Osteoblast (primary cell): ENCODE measurements at regions not wholly inside any gene's neighbourhood (a gene's known extent, or its start where the extent isn't known, plus 50 kb on each side); places are given as distances from the start of the nearest gene placed in this dataset.

ENCODE experiments used
- DNase-seq: peaks from one replicate; pipeline ENCODE4 v3.0.0; 2011; ENCODE audit warnings: low spot score, mixed read lengths; ENCODE audit not compliant: insufficient read length; ENCODE audit errors: missing footprints
- H2AFZ ChIP-seq: 2 replicates; pipeline ENCODE4 v1.6.0; 2011; ENCODE audit warnings: mild to moderate bottlenecking, low read length
- H3K27ac ChIP-seq: 2 replicates; pipeline ENCODE4 v1.5.1; 2011; ENCODE audit warnings: mild to moderate bottlenecking, low read depth, low read length, moderate library complexity
- H3K27me3 ChIP-seq: 2 replicates; pipeline ENCODE4 v1.6.0; 2012; ENCODE audit warnings: mild to moderate bottlenecking, control low read depth, inconsistent platforms, low read length, moderate library complexity; ENCODE audit not compliant: insufficient read depth
- H3K36me3 ChIP-seq: 2 replicates; pipeline ENCODE4 v1.5.1; 2011; ENCODE audit warnings: mild to moderate bottlenecking, low read length, control low read depth, moderate library complexity; ENCODE audit not compliant: insufficient read depth
- H3K4me1 ChIP-seq: 2 replicates; pipeline ENCODE4 v1.5.1; 2011; ENCODE audit warnings: mild to moderate bottlenecking, low read length, control low read depth, moderate library complexity; ENCODE audit not compliant: insufficient read depth
- H3K4me2 ChIP-seq: 2 replicates; pipeline ENCODE4 v1.6.0; 2011; ENCODE audit warnings: mild to moderate bottlenecking, low read length; ENCODE audit not compliant: insufficient read depth
- H3K4me3 ChIP-seq: fragments of 200-600 bp; sonication (generic); 3 replicates; pipeline ENCODE4 v1.5.1; 2012; ENCODE audit warnings: mild to moderate bottlenecking, low read length, inconsistent platforms; ENCODE audit not compliant: insufficient read depth
- H3K79me2 ChIP-seq: 2 replicates; pipeline ENCODE4 v1.6.0; 2012; ENCODE audit warnings: mild to moderate bottlenecking, low read length, control low read depth, inconsistent platforms; ENCODE audit not compliant: insufficient read depth
- H3K9me3 ChIP-seq: 2 replicates; pipeline ENCODE4 v1.5.1; 2011; ENCODE audit warnings: low read depth, low read length, control low read depth
- H4K20me1 ChIP-seq: 2 replicates; pipeline ENCODE4 v1.6.0; 2012; ENCODE audit warnings: mild to moderate bottlenecking, low read length, control low read depth; ENCODE audit not compliant: insufficient read depth
- CTCF ChIP-seq: IDR thresholded peaks from 2 replicates; pipeline ENCODE4 v1.5.1; 2011; ENCODE audit warnings: mild to moderate bottlenecking, low read depth, low read length, moderate library complexity; ENCODE audit errors: extremely low read depth

- Histone ChIP-seq H3K4me3 (no peak overlapping the region), H3K9me3 (no peaks in the 10 kb centered on the region), H3K27ac (no peak overlapping the region), H3K4me1 (no peaks in the 10 kb centered on the region), H2AFZ (no peak overlapping the region), H3K79me2 (no peaks in the 10 kb centered on the region), H3K4me2 (no peak overlapping the region), H4K20me1 (no peaks in the 10 kb centered on the region), H3K36me3 (no peaks in the 10 kb centered on the region), H3K27me3 (no peaks in the 10 kb centered on the region)
- no peak for TF ChIP-seq CTCF
- DNase-seq, result no peak
Measured at GRCh38 chr2:82985572-82986197, 1473.4 kb downstream of the SUCLG1 start.

- H3K9me3 ChIP-seq, result no peaks in the 10 kb centered on the region
- H3K4me3 ChIP-seq, result no peak overlapping the region
- DNase-seq, result no peak
- H2AFZ ChIP-seq, result no peak overlapping the region
- no peaks in the 10 kb centered on the region for H4K20me1 ChIP-seq
- H3K79me2 ChIP-seq, result no peaks in the 10 kb centered on the region
- H3K4me1 ChIP-seq, result no peaks in the 10 kb centered on the region
- TF ChIP-seq CTCF, result no peak
- H3K27me3 ChIP-seq, result no peaks in the 10 kb centered on the region
- no peak overlapping the region for H3K27ac ChIP-seq
- H3K4me2 ChIP-seq, result no peak overlapping the region
- no peaks in the 10 kb centered on the region for H3K36me3 ChIP-seq
Measured at GRCh38 chr2:82968358-82968757, 1490.7 kb downstream of the SUCLG1 start.

- Histone ChIP-seq H3K36me3 (no peaks in the 10 kb centered on the region), H3K4me3 (no peak overlapping the region), H2AFZ (no peak overlapping the region), H3K9me3 (no peaks in the 10 kb centered on the region), H3K79me2 (no peaks in the 10 kb centered on the region), H3K4me2 (no peak overlapping the region), H4K20me1 (no peaks in the 10 kb centered on the region), H3K27ac (no peak overlapping the region), H3K4me1 (no peaks in the 10 kb centered on the region), H3K27me3 (no peaks in the 10 kb centered on the region)
- no peak for TF ChIP-seq CTCF
- DNase-seq, result no peak
Measured at GRCh38 chr2:82964341-82964740, 1494.7 kb downstream of the SUCLG1 start.

DNA sequence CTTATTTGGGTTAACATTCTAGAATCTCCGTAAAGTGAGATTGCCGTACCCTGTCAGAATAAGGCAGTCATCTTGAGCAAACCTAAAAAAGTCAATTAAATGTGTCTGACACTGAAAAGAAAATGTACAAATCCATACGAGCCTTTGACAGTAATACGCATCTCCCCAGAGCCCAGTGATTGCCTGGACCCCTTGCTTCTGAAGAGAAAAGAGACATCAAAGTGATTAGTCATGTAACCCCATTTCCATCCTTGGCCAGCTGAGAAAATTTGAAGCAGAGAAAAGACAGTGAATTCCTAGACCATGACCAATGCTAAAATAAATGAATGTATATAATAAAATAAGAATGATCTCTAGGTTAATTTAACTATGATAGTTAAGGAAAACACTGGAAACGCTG lies 1499.4 kb downstream of the SUCLG1 start:
- no peak overlapping the region for H3K27ac ChIP-seq
- no peaks in the 10 kb centered on the region for H3K27me3 ChIP-seq
- H3K79me2 ChIP-seq, result no peaks in the 10 kb centered on the region
- no peaks in the 10 kb centered on the region for H3K36me3 ChIP-seq
- TF ChIP-seq CTCF, result no peak
- no peak for DNase-seq
- no peak overlapping the region for H2AFZ ChIP-seq
- no peak overlapping the region for H3K4me3 ChIP-seq
- H3K4me2 ChIP-seq, result no peak overlapping the region
- H3K4me1 ChIP-seq, result no peaks in the 10 kb centered on the region
- H4K20me1 ChIP-seq, result no peaks in the 10 kb centered on the region
- no peaks in the 10 kb centered on the region for H3K9me3 ChIP-seq
